GM23338 (cell line): ENCODE measurements at regions not wholly inside any gene's neighbourhood (a gene's known extent, or its start where the extent isn't known, plus 50 kb on each side); places are given as distances from the start of the nearest gene placed in this dataset.

Source experiments
- ATAC-seq: fragments of 200-7000 bp; cut with Tn5 transposase; 3 replicates; pipeline ENCODE4 v1.9.1; 2020
- DNase-seq: peaks from one replicate; pipeline ENCODE4 v3.0.0-alpha.2; 2015; ENCODE audit warnings: low spot score
- H2AFZ ChIP-seq: fragments of 200-600 bp; sonication (generic); 2 replicates; pipeline ENCODE4 v1.8.0; 2016; ENCODE audit warnings: antibody characterized with exemption, mild to moderate bottlenecking, moderate library complexity
- H3F3A ChIP-seq: fragments of 200-600 bp; sonication (generic); replicated peaks from 2 replicates; pipeline ENCODE4 v1.8.0; 2017; ENCODE audit warnings: antibody characterized with exemption, mixed run types, low read depth
- H3K27ac ChIP-seq: fragments of 200-600 bp; sonication (generic); 2 replicates; pipeline ENCODE4 v1.6.1; 2016; ENCODE audit warnings: low read depth
- H3K27me3 ChIP-seq: fragments of 200-600 bp; sonication (generic); 2 replicates; pipeline ENCODE4 v1.8.0; 2016; ENCODE audit warnings: mild to moderate bottlenecking, mixed run types, moderate library complexity; ENCODE audit not compliant: insufficient read depth
- H3K36me3 ChIP-seq: fragments of 200-600 bp; sonication (generic); 2 replicates; pipeline ENCODE4 v1.8.0; 2016; ENCODE audit warnings: mild to moderate bottlenecking; ENCODE audit not compliant: insufficient read depth
- H3K4me1 ChIP-seq: fragments of 200-600 bp; sonication (generic); 2 replicates; pipeline ENCODE4 v1.8.0; 2016; ENCODE audit warnings: mild to moderate bottlenecking, moderate library complexity; ENCODE audit not compliant: insufficient read depth
- H3K4me2 ChIP-seq: fragments of 200-600 bp; sonication (generic); 2 replicates; pipeline ENCODE4 v1.7.1; 2017; ENCODE audit warnings: mixed run types
- H3K4me3 ChIP-seq: fragments of 200-600 bp; sonication (generic); 2 replicates; pipeline ENCODE4 v1.6.1; 2016; ENCODE audit warnings: mixed run types
- H3K79me2 ChIP-seq: fragments of 200-600 bp; sonication (generic); replicated peaks from 2 replicates; pipeline ENCODE4 v1.8.0; 2017; ENCODE audit warnings: mild to moderate bottlenecking; ENCODE audit not compliant: insufficient read depth
- H3K9me2 ChIP-seq: fragments of 200-600 bp; sonication (generic); 2 replicates; pipeline ENCODE4 v1.8.0; 2017; ENCODE audit not compliant: insufficient read depth
- H4K20me1 ChIP-seq: fragments of 200-600 bp; sonication (generic); replicated peaks from 2 replicates; pipeline ENCODE4 v1.8.0; 2017; ENCODE audit warnings: mild to moderate bottlenecking; ENCODE audit not compliant: insufficient read depth
- H3K27ac Mint-ChIP-seq: 2 replicates; pipeline ENCODE4 v1.8.0; 2020; ENCODE audit warnings: inconsistent platforms, mild to moderate bottlenecking, moderate library complexity, mixed read lengths
- H3K27me3 Mint-ChIP-seq: 3 replicates; pipeline ENCODE4 v1.8.0; 2022; ENCODE audit warnings: low read depth, mild to moderate bottlenecking, moderate library complexity, mixed read lengths, inconsistent platforms; ENCODE audit not compliant: insufficient read depth, poor library complexity
- H3K36me3 Mint-ChIP-seq: 3 replicates; pipeline ENCODE4 v1.8.0; 2021; ENCODE audit warnings: low read depth, mild to moderate bottlenecking, inconsistent platforms, moderate library complexity, mixed read lengths
- H3K4me1 Mint-ChIP-seq: 3 replicates; pipeline ENCODE4 v1.8.0; 2020; ENCODE audit warnings: mild to moderate bottlenecking, inconsistent platforms, mixed read lengths
- H3K4me3 Mint-ChIP-seq: 3 replicates; pipeline ENCODE4 v1.8.0; 2021; ENCODE audit warnings: moderate library complexity, mild to moderate bottlenecking, inconsistent platforms, mixed read lengths
- H3K9me3 Mint-ChIP-seq: 3 replicates; pipeline ENCODE4 v1.8.0; 2020; ENCODE audit warnings: moderate library complexity, mild to moderate bottlenecking, inconsistent platforms, mixed read lengths
- REST ChIP-seq: IDR thresholded peaks from one replicate; pipeline ENCODE4 v1.6.1; 2018; ENCODE audit warnings: antibody characterized with exemption; ENCODE audit not compliant: unreplicated experiment
- STAT1 ChIP-seq: IDR thresholded peaks from one replicate; pipeline ENCODE4 v1.6.1; 2016; ENCODE audit warnings: antibody characterized with exemption; ENCODE audit not compliant: unreplicated experiment
- ZNF114 ChIP-seq: fragments of 250-450 bp; sonication (Bioruptor Pico); IDR thresholded peaks from 2 replicates; pipeline ENCODE4 v1.5.0; 2020; ENCODE audit warnings: mild to moderate bottlenecking, moderate library complexity
- ZNF331 ChIP-seq: fragments of 250-450 bp; sonication (Bioruptor Pico); IDR thresholded peaks from 2 replicates; pipeline ENCODE4 v1.5.0; 2020; ENCODE audit warnings: low read depth, mild to moderate bottlenecking, moderate library complexity
- ZNF462 ChIP-seq: fragments of 250-450 bp; sonication (Bioruptor Pico); IDR thresholded peaks from 2 replicates; pipeline ENCODE4 v1.5.0; 2020; ENCODE audit warnings: mild to moderate bottlenecking, moderate library complexity

GRCh38 chr4:3684546-3684945 lies 81.6 kb upstream of the ADRA2C start:
- Histone ChIP-seq H3F3A (no peaks in the 10 kb centered on the region), H3K27me3 (no peaks in the 10 kb centered on the region), H3K36me3 (no peaks in the 10 kb centered on the region), H3K79me2 (no peaks in the 10 kb centered on the region), H3K4me3 (no peak overlapping the region), H2AFZ (no peak overlapping the region), H3K4me1 (no peaks in the 10 kb centered on the region), H4K20me1 (no peaks in the 10 kb centered on the region; the same call in 1 of the 2 replicates), H3K27ac (no peak overlapping the region), H3K9me2 (no peaks in the 10 kb centered on the region), H3K4me2 (no peak overlapping the region)
- Mint-ChIP-seq H3K27ac (no peak overlapping the region), H3K4me3 (no peak overlapping the region), H3K27me3 (peaks cover 11% of the 10 kb centered on the region), H3K4me1 (no peaks in the 10 kb centered on the region), H3K9me3 (no peaks in the 10 kb centered on the region), H3K36me3 (no peaks in the 10 kb centered on the region)
- TF ChIP-seq ZNF114 = no peak
- no peak for TF ChIP-seq REST
- TF ChIP-seq STAT1 = no peak
- no peak for TF ChIP-seq ZNF331 (CRISPR knock-in tag)
- no peak for TF ChIP-seq ZNF462 (CRISPR knock-in tag)
- no peak for ATAC-seq
- DNase-seq = no peak
